Skeletal muscle satellite cell (primary cell): ENCODE measurements at regions not wholly inside any gene's neighbourhood (a gene's known extent, or its start where the extent isn't known, plus 50 kb on each side); places are given as distances from the start of the nearest gene placed in this dataset.

Experiments
- H3K27me3 ChIP-seq: 2 replicates; pipeline ENCODE4 v1.7.0; 2013; ENCODE audit warnings: low read length; ENCODE audit not compliant: control insufficient read depth, insufficient read depth
- H3K36me3 ChIP-seq: 2 replicates; pipeline ENCODE4 v1.7.0; 2013; ENCODE audit warnings: mild to moderate bottlenecking, control low read depth, low read length; ENCODE audit not compliant: insufficient read depth
- H3K4me1 ChIP-seq: 2 replicates; pipeline ENCODE4 v1.7.0; 2013; ENCODE audit warnings: low read length; ENCODE audit not compliant: control insufficient read depth, insufficient read depth
- H3K4me2 ChIP-seq: 2 replicates; pipeline ENCODE4 v1.7.0; 2013; ENCODE audit warnings: mild to moderate bottlenecking, low read length
- H3K4me3 ChIP-seq: 2 replicates; pipeline ENCODE4 v1.7.0; 2013; ENCODE audit warnings: low read length
- H3K9ac ChIP-seq: 2 replicates; pipeline ENCODE4 v1.7.0; 2013; ENCODE audit warnings: mild to moderate bottlenecking, low read depth, low read length, moderate library complexity
- H3K9me3 ChIP-seq: replicated peaks from 2 replicates; pipeline ENCODE4 v1.7.0; 2013; ENCODE audit warnings: mild to moderate bottlenecking, control low read depth, low read length

- Histone ChIP-seq H3K4me3 (no peak overlapping the region), H3K36me3 (no peaks in the 10 kb centered on the region)
Measured at GRCh38 chr6:154885214-154885613, 109.9 kb upstream of the TIAM2 start.

DNA sequence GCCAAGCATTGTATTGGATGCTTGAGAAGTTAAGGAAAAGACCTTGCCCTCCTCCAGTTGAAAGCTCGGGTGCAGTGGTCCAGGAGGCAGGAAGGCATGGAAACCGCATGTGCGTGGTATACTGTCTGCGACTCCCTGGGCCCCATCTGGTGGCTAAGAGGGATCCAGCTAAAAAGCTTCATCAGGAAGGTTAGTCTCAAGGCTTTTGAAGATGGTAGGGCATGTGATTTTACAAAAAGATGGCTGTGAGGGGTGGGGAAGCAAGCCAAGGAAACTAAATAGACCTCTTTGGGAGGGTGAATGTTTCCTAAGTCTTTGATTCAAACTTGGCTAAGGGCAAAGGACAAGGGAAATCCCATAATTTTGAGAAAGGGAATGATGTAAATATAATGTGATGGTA is 109.1 kb upstream of the TIAM2 start:
- Histone ChIP-seq H3K36me3 (no peaks in the 10 kb centered on the region), H3K9ac (no peak overlapping the region), H3K4me2 (no peak overlapping the region), H3K4me3 (no peak overlapping the region), H3K27me3 (no peaks in the 10 kb centered on the region), H3K4me1 (peaks cover 11% of the 10 kb centered on the region), H3K9me3 (no peaks in the 10 kb centered on the region)

More at GRCh38 chr6:154885214-154885613, 109.9 kb upstream of the TIAM2 start:
- Histone ChIP-seq H3K4me2 (no peak overlapping the region), H3K9ac (no peak overlapping the region), H3K9me3 (no peaks in the 10 kb centered on the region), H3K4me1 (peaks cover 11% of the 10 kb centered on the region), H3K27me3 (no peaks in the 10 kb centered on the region)

- no peak overlapping the region for H3K9ac ChIP-seq
- no peaks in the 10 kb centered on the region for H3K36me3 ChIP-seq
Measured at GRCh38 chr6:154886471-154886870, 108.6 kb upstream of the TIAM2 start.

DNA sequence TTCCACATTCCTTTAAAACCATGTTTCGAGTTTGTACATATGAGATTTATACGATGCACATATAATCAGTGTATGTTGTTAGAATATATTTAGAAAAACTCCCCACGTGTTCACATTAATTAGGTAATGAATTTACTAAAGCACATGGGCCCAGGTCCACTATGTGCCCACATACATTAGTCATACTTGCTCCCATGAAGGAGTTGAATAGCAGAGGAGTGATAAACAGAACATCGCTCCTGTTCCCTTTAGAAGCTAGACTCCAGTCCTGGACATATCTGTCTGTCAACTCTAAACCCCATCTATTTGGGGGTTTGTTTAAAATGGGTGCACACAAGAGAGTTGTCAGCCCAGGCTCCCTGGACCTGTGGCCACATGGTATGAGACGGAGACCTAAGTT is 108.1 kb upstream of the TIAM2 start:
- Histone ChIP-seq H3K27me3 (no peaks in the 10 kb centered on the region), H3K9me3 (no peaks in the 10 kb centered on the region), H3K9ac (no peak overlapping the region), H3K4me3 (no peak overlapping the region), H3K4me1 (peaks cover 11% of the 10 kb centered on the region), H3K36me3 (no peaks in the 10 kb centered on the region), H3K4me2 (no peak overlapping the region)

More at GRCh38 chr6:154886471-154886870, 108.6 kb upstream of the TIAM2 start:
- H3K4me3 ChIP-seq, result no peak overlapping the region
- H3K4me2 ChIP-seq, result no peak overlapping the region
- no peaks in the 10 kb centered on the region for H3K27me3 ChIP-seq
- H3K4me1 ChIP-seq, result peaks cover 11% of the 10 kb centered on the region
- no peaks in the 10 kb centered on the region for H3K9me3 ChIP-seq

DNA sequence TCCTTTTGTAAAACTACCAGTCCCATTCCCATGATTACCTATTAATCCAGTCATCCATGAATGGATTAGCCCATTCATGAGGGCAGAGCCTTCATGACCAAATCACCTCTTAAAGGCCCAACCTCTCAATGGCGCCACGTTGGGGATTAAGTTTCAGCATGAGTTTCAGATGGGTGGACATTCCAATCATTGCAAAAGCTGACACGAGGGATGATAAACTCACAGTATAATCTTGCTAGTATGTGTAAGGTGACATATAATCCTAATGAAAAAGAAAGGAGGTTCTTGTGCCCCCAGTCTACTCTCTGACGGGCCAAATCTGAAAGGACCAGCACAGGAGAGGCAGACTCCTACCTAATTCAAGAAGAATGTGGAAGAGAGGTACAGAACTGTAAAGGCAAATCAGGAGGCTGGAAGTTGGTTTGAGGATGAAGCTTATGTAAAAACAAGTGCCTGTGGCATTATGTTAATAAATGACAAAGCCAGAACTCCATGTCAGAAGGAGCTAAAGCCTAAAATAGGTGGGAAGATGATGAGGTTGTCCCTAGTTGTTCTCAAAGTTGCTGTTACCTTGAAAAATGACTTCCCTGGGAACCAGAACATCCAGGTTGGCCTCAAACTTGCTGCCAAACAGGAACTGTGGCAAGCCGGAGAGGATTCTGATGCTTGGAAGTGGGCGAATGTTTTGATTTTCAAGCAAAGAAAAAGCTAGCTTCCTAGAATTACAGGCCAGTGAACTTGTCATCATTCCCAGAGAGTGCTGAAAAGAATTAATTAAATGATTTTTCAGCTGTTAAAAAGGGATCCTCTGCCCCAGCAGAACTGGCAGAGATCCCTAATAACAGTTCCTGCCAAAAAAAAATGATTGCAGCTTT is 106.5 kb upstream of the TIAM2 start:
- Histone ChIP-seq H3K36me3 (no peaks in the 10 kb centered on the region), H3K4me2 (no peak overlapping the region), H3K4me3 (no peak overlapping the region), H3K27me3 (no peaks in the 10 kb centered on the region), H3K4me1 (peaks cover 18% of the 10 kb centered on the region), H3K9me3 (no peaks in the 10 kb centered on the region), H3K9ac (no peak overlapping the region)

- Histone ChIP-seq H3K36me3 (no peaks in the 10 kb centered on the region), H3K4me2 (no peak overlapping the region), H3K4me3 (no peak overlapping the region), H3K4me1 (peaks cover 19% of the 10 kb centered on the region), H3K9ac (no peak overlapping the region), H3K27me3 (no peaks in the 10 kb centered on the region), H3K9me3 (no peaks in the 10 kb centered on the region)
Measured at GRCh38 chr6:154890874-154891273, 104.2 kb upstream of the TIAM2 start.

GRCh38 chr6:154891901-154892300 is 103.2 kb upstream of the TIAM2 start:
- Histone ChIP-seq H3K4me1 (peaks cover 19% of the 10 kb centered on the region), H3K27me3 (no peaks in the 10 kb centered on the region), H3K4me3 (no peak overlapping the region), H3K4me2 (no peak overlapping the region), H3K36me3 (no peaks in the 10 kb centered on the region), H3K9ac (no peak overlapping the region), H3K9me3 (no peaks in the 10 kb centered on the region)

- Histone ChIP-seq H3K4me3 (no peak overlapping the region), H3K4me2 (peak overlapping the region; percentile 63), H3K9me3 (no peaks in the 10 kb centered on the region), H3K36me3 (no peaks in the 10 kb centered on the region), H3K4me1 (peaks cover 12% of the 10 kb centered on the region), H3K9ac (peak overlapping the region; percentile 34), H3K27me3 (no peaks in the 10 kb centered on the region)
Measured at GRCh38 chr6:154893917-154894316, 101.2 kb upstream of the TIAM2 start.

- no peaks in the 10 kb centered on the region for H3K36me3 ChIP-seq
- H3K4me3 ChIP-seq, result no peak overlapping the region
- no peak overlapping the region for H3K9ac ChIP-seq
- no peaks in the 10 kb centered on the region for H3K9me3 ChIP-seq
- H3K27me3 ChIP-seq, result no peaks in the 10 kb centered on the region
- peaks cover 10% of the 10 kb centered on the region for H3K4me1 ChIP-seq
- no peak overlapping the region for H3K4me2 ChIP-seq
Measured at GRCh38 chr6:154894902-154895301, 100.2 kb upstream of the TIAM2 start.

DNA sequence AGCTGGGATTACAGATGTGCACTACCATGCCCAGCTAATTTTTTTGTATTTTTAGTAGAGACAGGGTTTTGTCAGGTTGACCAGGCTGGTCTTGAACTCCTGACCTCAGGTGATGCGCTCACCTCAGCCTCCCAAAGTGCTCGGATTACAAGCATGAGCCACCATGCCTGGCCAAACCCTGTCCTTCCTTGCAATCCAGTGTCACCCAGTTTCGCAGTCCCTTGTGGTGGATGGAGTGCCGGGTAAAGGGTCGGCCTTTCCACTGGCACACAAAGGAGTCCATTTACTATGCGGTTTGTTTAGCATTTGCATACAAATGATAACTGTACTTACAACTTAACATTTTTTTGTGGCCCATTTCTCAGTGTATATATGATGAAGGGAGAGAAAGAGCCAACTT is 99.3 kb upstream of the TIAM2 start:
- no peaks in the 10 kb centered on the region for H3K36me3 ChIP-seq
- no peaks in the 10 kb centered on the region for H3K9me3 ChIP-seq
- H3K4me1 ChIP-seq, result peaks cover 10% of the 10 kb centered on the region
- no peak overlapping the region for H3K9ac ChIP-seq
- no peak overlapping the region for H3K4me2 ChIP-seq
- no peaks in the 10 kb centered on the region for H3K27me3 ChIP-seq
- no peak overlapping the region for H3K4me3 ChIP-seq

- Histone ChIP-seq H3K4me1 (no peaks in the 10 kb centered on the region), H3K4me2 (no peak overlapping the region)
Measured at GRCh38 chr6:154898821-154899220, 96.3 kb upstream of the TIAM2 start.

More at GRCh38 chr6:154898821-154899220, 96.3 kb upstream of the TIAM2 start:
- Histone ChIP-seq H3K4me3 (no peak overlapping the region), H3K27me3 (no peaks in the 10 kb centered on the region), H3K36me3 (no peaks in the 10 kb centered on the region), H3K9ac (no peak overlapping the region), H3K9me3 (no peaks in the 10 kb centered on the region)
